GM18517 (cell line): ENCODE measurements at regions not wholly inside any gene's neighbourhood (a gene's known extent, or its start where the extent isn't known, plus 50 kb on each side); places are given as distances from the start of the nearest gene placed in this dataset.

Experiments used
- ATAC-seq: cut with Tn5 transposase; IDR thresholded peaks from one replicate; pipeline ENCODE4 v1.9.1; 2021; ENCODE audit warnings: mild to moderate bottlenecking, moderate library complexity; ENCODE audit not compliant: unreplicated experiment

- ATAC-seq = no peak
Observed at GRCh38 chr9:30944225-30944569, 1440.2 kb upstream of the ACO1 start.

GRCh38 chr9:30944741-30945280 is 1439.6 kb upstream of the ACO1 start:
- ATAC-seq = no peak

- no peak for ATAC-seq
Observed at GRCh38 chr9:30964332-30964731, 1420.1 kb upstream of the ACO1 start.

- no peak for ATAC-seq
Observed at GRCh38 chr9:30967476-30967875, 1417.0 kb upstream of the ACO1 start.

- no peak for ATAC-seq
Observed at GRCh38 chr9:30970186-30970585, 1414.3 kb upstream of the ACO1 start.

- ATAC-seq = no peak
Observed at GRCh38 chr9:30970812-30971211, 1413.6 kb upstream of the ACO1 start.

- no peak for ATAC-seq
Observed at GRCh38 chr9:30972654-30973053, 1411.8 kb upstream of the ACO1 start.

- no peak for ATAC-seq
Observed at GRCh38 chr9:30977965-30978364, 1406.5 kb upstream of the ACO1 start.

GRCh38 chr9:30982301-30982700 is 1402.1 kb upstream of the ACO1 start:
- no peak for ATAC-seq

GRCh38 chr9:30995956-30996738 is 1388.3 kb upstream of the ACO1 start:
- ATAC-seq = no peak

GRCh38 chr9:30996761-30997160 is 1387.7 kb upstream of the ACO1 start:
- ATAC-seq = no peak

GRCh38 chr9:30997291-30997690 is 1387.2 kb upstream of the ACO1 start:
- no peak for ATAC-seq

- no peak for ATAC-seq
Observed at GRCh38 chr9:31005086-31005665, 1379.3 kb upstream of the ACO1 start.

GRCh38 chr9:31013371-31013770 is 1371.1 kb upstream of the ACO1 start:
- no peak for ATAC-seq

- no peak for ATAC-seq
Observed at GRCh38 chr9:31023847-31024246, 1360.6 kb upstream of the ACO1 start.

GRCh38 chr9:31027678-31028077 is 1356.8 kb upstream of the ACO1 start:
- ATAC-seq = no peak

GRCh38 chr9:31028137-31028536 is 1356.3 kb upstream of the ACO1 start:
- ATAC-seq = no peak

GRCh38 chr9:31030741-31031202 is 1353.7 kb upstream of the ACO1 start:
- no peak for ATAC-seq

- ATAC-seq = no peak
Observed at GRCh38 chr9:31032206-31032605, 1352.2 kb upstream of the ACO1 start.

- ATAC-seq = no peak
Observed at GRCh38 chr9:31034311-31034710, 1350.1 kb upstream of the ACO1 start.

GRCh38 chr9:31040564-31040963 is 1343.9 kb upstream of the ACO1 start:
- ATAC-seq = no peak

GRCh38 chr9:31045810-31046209 is 1338.6 kb upstream of the ACO1 start:
- ATAC-seq = no peak
